LNCaP clone FGC (cell line): ENCODE measurements at regions not wholly inside any gene's neighbourhood (a gene's known extent, or its start where the extent isn't known, plus 50 kb on each side); places are given as distances from the start of the nearest gene placed in this dataset.
A peak's percentile ranks its signal among the peaks of the same experiment; 100 is the strongest.

Experiments used
- DNase-seq: peaks from one replicate; pipeline ENCODE4 v3.0.0-alpha.2; 2011; ENCODE audit warnings: low read depth
- H3K4me3 ChIP-seq: 2 replicates; pipeline ENCODE4 v1.5.1; 2011; ENCODE audit warnings: mild to moderate bottlenecking, low read depth, low read length, control low read depth
- CTCF ChIP-seq: IDR thresholded peaks from 2 replicates; pipeline ENCODE4 v1.5.1; 2012; ENCODE audit warnings: mild to moderate bottlenecking; ENCODE audit not compliant: control insufficient read depth, insufficient read depth; ENCODE audit errors: extremely low read depth

GRCh38 chr5:57779383-57780223 is 297.0 kb upstream of the ACTBL2 start:
- no peak overlapping the region for H3K4me3 ChIP-seq
- TF ChIP-seq CTCF, result peak; percentile 72
- DNase-seq, result no peak

- TF ChIP-seq CTCF, result no peak
- H3K4me3 ChIP-seq, result no peak overlapping the region
- DNase-seq, result peak; percentile 50
These were observed 296.0 kb upstream of the ACTBL2 start for GRCh38 chr5:57778501-57779091.

- peak; percentile 52 for DNase-seq
- H3K4me3 ChIP-seq, result no peak overlapping the region
These were observed 294.6 kb upstream of the ACTBL2 start for GRCh38 chr5:57777174-57777581.

DNA sequence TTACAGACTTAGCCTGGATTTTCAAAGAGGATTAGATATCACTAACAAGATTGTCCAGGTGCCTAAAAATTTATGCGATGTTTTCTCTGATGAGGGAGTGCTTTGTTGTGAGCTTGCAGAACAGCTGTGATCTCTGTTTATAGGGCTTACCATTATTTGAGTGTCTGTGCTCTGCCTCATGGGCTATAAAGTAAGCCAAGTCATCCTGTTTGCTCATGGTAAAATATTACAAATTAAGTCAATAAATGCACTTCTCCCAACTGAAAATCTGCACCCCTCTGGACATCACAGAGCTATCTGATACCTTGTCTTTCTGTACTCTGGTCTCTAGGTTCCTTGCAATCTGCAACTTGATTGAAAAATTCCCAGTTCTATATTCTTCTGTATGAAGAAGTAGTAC is 293.4 kb upstream of the ACTBL2 start:
- no peak overlapping the region for H3K4me3 ChIP-seq
- no peak for DNase-seq
- TF ChIP-seq CTCF, result no peak

More at GRCh38 chr5:57777174-57777581, 294.6 kb upstream of the ACTBL2 start:
- no peak for TF ChIP-seq CTCF

- DNase-seq, result no peak
- H3K4me3 ChIP-seq, result no peak overlapping the region
- TF ChIP-seq CTCF, result no peak
These were observed 291.8 kb upstream of the ACTBL2 start for GRCh38 chr5:57774439-57774838.

GRCh38 chr5:57772512-57772911 is 289.9 kb upstream of the ACTBL2 start:
- no peak for TF ChIP-seq CTCF
- no peak overlapping the region for H3K4me3 ChIP-seq
- DNase-seq, result no peak
